ENCODE measurements at regions not wholly inside any gene's neighbourhood (a gene's known extent, or its start where the extent isn't known, plus 50 kb on each side); places are given as distances from the start of the nearest gene placed in this dataset.

- no peak for ATAC-seq
- TF ChIP-seq OSR1 (CRISPR knock-in tag; IDR thresholded peaks at IDR 0.05) (no peak), ZNF70 (CRISPR knock-in tag; IDR thresholded peaks at IDR 0.05) (no peak), CSDC2 (CRISPR knock-in tag; IDR thresholded peaks at IDR 0.05) (no peak), POU6F1 (CRISPR knock-in tag; IDR thresholded peaks at IDR 0.05; ENCODE audit: borderline replicate concordance, low read depth) (no peak), GLIS3 (CRISPR knock-in tag; IDR thresholded peaks at IDR 0.05) (no peak), ESRRG (CRISPR knock-in tag; IDR thresholded peaks at IDR 0.05) (no peak), RARB (CRISPR knock-in tag; IDR thresholded peaks at IDR 0.05) (no peak), ZNF565 (CRISPR knock-in tag; conservative IDR thresholded peaks at IDR 0.05; ENCODE audit: low read depth) (no peak), TSHZ2 (CRISPR knock-in tag; IDR thresholded peaks at IDR 0.05) (no peak)
Observed at GRCh38 chr14:26395726-26396125, 202.1 kb downstream of the NOVA1 start.

GRCh38 chr14:26394150-26394810 lies 203.6 kb downstream of the NOVA1 start:
- peak; percentile 65 for ATAC-seq
- no peak for TF ChIP-seq SNAI2 (CRISPR knock-in tag; IDR thresholded peaks at IDR 0.05)
- TF ChIP-seq PPARA (CRISPR knock-in tag; IDR thresholded peaks at IDR 0.05; ENCODE audit: borderline replicate concordance): no peak
- no peak for TF ChIP-seq ZNF8 (CRISPR knock-in tag; IDR thresholded peaks at IDR 0.05)
- TF ChIP-seq ZNF70 (CRISPR knock-in tag; IDR thresholded peaks at IDR 0.05): no peak
- no peak for TF ChIP-seq POU6F1 (CRISPR knock-in tag; IDR thresholded peaks at IDR 0.05; ENCODE audit: borderline replicate concordance, low read depth)
- no peak for TF ChIP-seq TSHZ2 (CRISPR knock-in tag; IDR thresholded peaks at IDR 0.05)
- no peak for TF ChIP-seq ZNF565 (CRISPR knock-in tag; conservative IDR thresholded peaks at IDR 0.05; ENCODE audit: low read depth)
- TF ChIP-seq ZFP3 (CRISPR knock-in tag; IDR thresholded peaks at IDR 0.05): no peak
- no peak for TF ChIP-seq ZC3H10 (CRISPR knock-in tag; IDR thresholded peaks at IDR 0.05)
- TF ChIP-seq PATZ1 (CRISPR knock-in tag; IDR thresholded peaks at IDR 0.05; ENCODE audit: borderline replicate concordance): no peak
- TF ChIP-seq CREB5 (CRISPR knock-in tag; IDR thresholded peaks at IDR 0.05; ENCODE audit: low read depth): no peak
- no peak for TF ChIP-seq OSR1 (CRISPR knock-in tag; IDR thresholded peaks at IDR 0.05)
- no peak for TF ChIP-seq CSRNP3 (CRISPR knock-in tag; IDR thresholded peaks at IDR 0.05)
- no peak for TF ChIP-seq CSDC2 (CRISPR knock-in tag; IDR thresholded peaks at IDR 0.05)
